ENCODE measurements at regions not wholly inside any gene's neighbourhood (a gene's known extent, or its start where the extent isn't known, plus 50 kb on each side); places are given as distances from the start of the nearest gene placed in this dataset.

DNA sequence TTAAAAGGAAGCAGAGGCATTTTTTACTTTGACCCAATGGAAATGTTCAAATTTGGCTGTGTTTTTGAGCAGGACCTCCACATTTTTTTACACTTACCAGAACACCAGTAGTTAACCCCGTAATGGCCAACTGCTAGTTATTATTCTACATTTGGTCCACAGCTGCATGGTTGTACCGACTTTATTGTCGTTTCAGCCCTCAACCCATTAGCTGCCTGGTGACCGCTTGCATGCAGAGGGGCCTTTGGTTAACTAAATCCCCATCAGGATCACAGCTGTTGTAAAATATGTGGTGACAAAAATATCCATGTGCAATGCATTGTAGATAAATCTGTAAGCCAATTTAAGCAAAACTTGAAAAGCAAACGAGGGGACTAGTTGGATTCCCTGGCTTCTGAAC lies 342.2 kb upstream of the MEOX2 start:
- TF ChIP-seq, protein P1, sequence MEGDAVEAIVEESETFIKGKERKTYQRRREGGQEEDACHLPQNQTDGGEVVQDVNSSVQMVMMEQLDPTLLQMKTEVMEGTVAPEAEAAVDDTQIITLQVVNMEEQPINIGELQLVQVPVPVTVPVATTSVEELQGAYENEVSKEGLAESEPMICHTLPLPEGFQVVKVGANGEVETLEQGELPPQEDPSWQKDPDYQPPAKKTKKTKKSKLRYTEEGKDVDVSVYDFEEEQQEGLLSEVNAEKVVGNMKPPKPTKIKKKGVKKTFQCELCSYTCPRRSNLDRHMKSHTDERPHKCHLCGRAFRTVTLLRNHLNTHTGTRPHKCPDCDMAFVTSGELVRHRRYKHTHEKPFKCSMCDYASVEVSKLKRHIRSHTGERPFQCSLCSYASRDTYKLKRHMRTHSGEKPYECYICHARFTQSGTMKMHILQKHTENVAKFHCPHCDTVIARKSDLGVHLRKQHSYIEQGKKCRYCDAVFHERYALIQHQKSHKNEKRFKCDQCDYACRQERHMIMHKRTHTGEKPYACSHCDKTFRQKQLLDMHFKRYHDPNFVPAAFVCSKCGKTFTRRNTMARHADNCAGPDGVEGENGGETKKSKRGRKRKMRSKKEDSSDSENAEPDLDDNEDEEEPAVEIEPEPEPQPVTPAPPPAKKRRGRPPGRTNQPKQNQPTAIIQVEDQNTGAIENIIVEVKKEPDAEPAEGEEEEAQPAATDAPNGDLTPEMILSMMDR (conservative IDR thresholded peaks at IDR 0.05; ENCODE audit: low read depth, low read length) = no peak
- TF ChIP-seq EZH2 (IDR thresholded peaks at IDR 0.05; ENCODE audit: borderline replicate concordance, low read depth, low read length, poor library complexity, severe bottlenecking) = no peak

Data from A673 (cell line).